Heart left ventricle (tissue), 13 donors: ENCODE measurements at regions not wholly inside any gene's neighbourhood (a gene's known extent, or its start where the extent isn't known, plus 50 kb on each side); places are given as distances from the start of the nearest gene placed in this dataset.

Source experiments
- POLR2A ChIP-seq, 2 donors: fragments of 450-650 bp; IDR thresholded peaks; one replicate each; pipeline ENCODE4 v1.6.1; 2017; ENCODE audit warnings: antibody characterized with exemption in 2 of 2, mild to moderate bottlenecking in 2 of 2, moderate library complexity in 2 of 2
- TF ChIP-seq, protein P1 (sequence below), 12 donors: fragments of 200-600 bp; sonication (generic) in 4 of 12; IDR thresholded peaks; one replicate each; pipeline versions ENCODE4 v1.5.0 to v1.8.0; 2018 to 2022; ENCODE audit warnings: antibody characterized with exemption in 12 of 12, mild to moderate bottlenecking in 5 of 12
- donor health status: ischemic (EF 13 %, LVEDD 7.1; RV severe dilation, severe dysfunction).
- donor health status: DM: no; HTN: yes; CAD: no.
- donor health status: DM: no; HTN: no; CAD: no.
- donor health status: ischemic (EF 25% LVEDD 6.9; RV normal size, moderate dysfunction).
- donor health status: ischemic (EF 25% LVEDD 5.7; RV mildly dilated, moderate dysfunction).
- donor health status: ischemic (EF 35%, LVEDD 5.7; RV mildly dilated, moderate dysfunction).
- donor health status: nonischemic (EF 11% LVEDD 7.7; RV severe dilation, severe dysfunction).
- donor health status: DM: yes; HTN: yes; CAD: no.
- donor health status: PGD.
- donor health status: ischemic (EF 29% LVEDD 5.4; RV normal size, mild dysfunction).
- donor health status: nonischemic (EF 23%, LVEDD 6.1; RV moderate dilation, normal function).

DNA sequence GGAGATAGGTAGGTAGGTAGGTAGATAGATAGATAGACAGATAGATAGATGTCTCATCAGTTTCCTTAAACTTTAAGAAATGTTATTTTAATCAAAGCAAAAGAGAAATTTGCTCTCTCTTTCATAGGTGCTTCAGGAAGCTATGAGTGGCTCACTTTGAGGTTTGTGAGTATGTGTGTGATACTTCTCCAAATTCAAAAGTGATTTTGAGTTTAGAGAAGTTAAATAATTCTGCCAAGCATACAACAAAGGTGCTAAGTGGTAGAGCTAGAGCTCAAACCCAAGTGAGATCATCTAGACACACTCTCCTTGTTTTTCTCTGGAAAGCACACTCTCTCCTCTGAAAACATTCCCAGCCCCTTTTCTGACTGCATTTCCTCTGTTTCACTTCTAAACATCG lies 156.2 kb downstream of the EDN1 start:
- TF ChIP-seq, protein P1, sequence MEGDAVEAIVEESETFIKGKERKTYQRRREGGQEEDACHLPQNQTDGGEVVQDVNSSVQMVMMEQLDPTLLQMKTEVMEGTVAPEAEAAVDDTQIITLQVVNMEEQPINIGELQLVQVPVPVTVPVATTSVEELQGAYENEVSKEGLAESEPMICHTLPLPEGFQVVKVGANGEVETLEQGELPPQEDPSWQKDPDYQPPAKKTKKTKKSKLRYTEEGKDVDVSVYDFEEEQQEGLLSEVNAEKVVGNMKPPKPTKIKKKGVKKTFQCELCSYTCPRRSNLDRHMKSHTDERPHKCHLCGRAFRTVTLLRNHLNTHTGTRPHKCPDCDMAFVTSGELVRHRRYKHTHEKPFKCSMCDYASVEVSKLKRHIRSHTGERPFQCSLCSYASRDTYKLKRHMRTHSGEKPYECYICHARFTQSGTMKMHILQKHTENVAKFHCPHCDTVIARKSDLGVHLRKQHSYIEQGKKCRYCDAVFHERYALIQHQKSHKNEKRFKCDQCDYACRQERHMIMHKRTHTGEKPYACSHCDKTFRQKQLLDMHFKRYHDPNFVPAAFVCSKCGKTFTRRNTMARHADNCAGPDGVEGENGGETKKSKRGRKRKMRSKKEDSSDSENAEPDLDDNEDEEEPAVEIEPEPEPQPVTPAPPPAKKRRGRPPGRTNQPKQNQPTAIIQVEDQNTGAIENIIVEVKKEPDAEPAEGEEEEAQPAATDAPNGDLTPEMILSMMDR (IDR thresholded peaks at IDR 0.05): no peak
- TF ChIP-seq POLR2A (IDR thresholded peaks at IDR 0.05): no peak
